Liver (tissue), 8 donors: ENCODE measurements at regions not wholly inside any gene's neighbourhood (a gene's known extent, or its start where the extent isn't known, plus 50 kb on each side); places are given as distances from the start of the nearest gene placed in this dataset.

Source experiments
- DNase-seq: peaks from one replicate; pipeline ENCODE4 v3.0.0-alpha.2; 2017; ENCODE audit warnings: low spot score
- H3K27ac ChIP-seq, 2 donors: one replicate each; pipeline ENCODE4 v1.7.0; 2013; ENCODE audit warnings: inconsistent platforms in 2 of 2, low read length in 2 of 2, control low read depth in 1 of 2, low read depth in 1 of 2, mild to moderate bottlenecking in 1 of 2
- H3K27me3 ChIP-seq, 4 donors: one replicate each; pipeline versions ENCODE4 v1.6.1 to v1.7.0; 2013; ENCODE audit warnings: low read length in 3 of 4, inconsistent platforms in 1 of 4, mild to moderate bottlenecking in 1 of 4, moderate library complexity in 1 of 4; ENCODE audit not compliant: control insufficient read depth in 4 of 4, insufficient read depth in 4 of 4
- H3K36me3 ChIP-seq, 4 donors: one replicate each; pipeline versions ENCODE4 v1.6.1 to v1.7.0; 2013; ENCODE audit warnings: low read length in 3 of 4, mild to moderate bottlenecking in 3 of 4, low read depth in 1 of 4, moderate library complexity in 1 of 4; ENCODE audit not compliant: control insufficient read depth in 4 of 4, insufficient read depth in 3 of 4
- H3K4me1 ChIP-seq, 4 donors: one replicate each; pipeline versions ENCODE4 v1.6.1 to v1.7.0; 2013; ENCODE audit warnings: low read length in 3 of 4, mild to moderate bottlenecking in 3 of 4, moderate library complexity in 1 of 4; ENCODE audit not compliant: control insufficient read depth in 4 of 4, insufficient read depth in 4 of 4
- H3K4me3 ChIP-seq, 3 donors: one replicate each; pipeline versions ENCODE4 v1.6.1 to v1.7.0; 2013; ENCODE audit warnings: low read length in 3 of 3, control low read depth in 1 of 3, low read depth in 1 of 3, mild to moderate bottlenecking in 1 of 3
- H3K9ac ChIP-seq, 2 donors: one replicate each; pipeline ENCODE4 v1.7.0; 2013; ENCODE audit warnings: low read length in 2 of 2, mild to moderate bottlenecking in 2 of 2, moderate library complexity in 2 of 2, control low read depth in 1 of 2, low read depth in 1 of 2
- H3K9me3 ChIP-seq, 4 donors: one replicate each; pipeline versions ENCODE4 v1.6.1 to v1.7.0; 2013; ENCODE audit warnings: low read length in 3 of 4; ENCODE audit not compliant: control insufficient read depth in 4 of 4
- ATF3 ChIP-seq: IDR thresholded peaks from 2 replicates; pipeline ENCODE4 v1.6.1; 2016; ENCODE audit warnings: antibody characterized with exemption
- CTCF ChIP-seq: fragments of 150-350 bp; IDR thresholded peaks from 2 replicates; pipeline ENCODE4 v1.5.1; 2017; ENCODE audit warnings: improper control_type of control experiment, low read depth, low read length; ENCODE audit not compliant: missing input control
- EGR1 ChIP-seq, 2 donors: IDR thresholded peaks; 2 replicates each; pipeline ENCODE4 v1.6.1; 2016 to 2018; ENCODE audit warnings: antibody characterized with exemption in 2 of 2, low read depth in 2 of 2
- FOXA1 ChIP-seq: IDR thresholded peaks from 2 replicates; pipeline ENCODE4 v1.6.1; 2016; ENCODE audit warnings: antibody characterized with exemption
- FOXA2 ChIP-seq: IDR thresholded peaks from 2 replicates; pipeline ENCODE4 v1.6.1; 2016; ENCODE audit warnings: antibody characterized with exemption
- GABPA ChIP-seq, 2 donors: IDR thresholded peaks in 1 of 2; conservative IDR thresholded peaks in 1 of 2; 2 replicates each; pipeline ENCODE4 v1.6.1; 2016; ENCODE audit warnings: antibody characterized with exemption in 2 of 2, mild to moderate bottlenecking in 1 of 2, moderate library complexity in 1 of 2
- HNF4A ChIP-seq, 2 donors: conservative IDR thresholded peaks; 2 replicates each; pipeline ENCODE4 v1.6.1; 2016; ENCODE audit warnings: antibody characterized with exemption in 2 of 2, mild to moderate bottlenecking in 2 of 2
- HNF4G ChIP-seq: IDR thresholded peaks from 2 replicates; pipeline ENCODE4 v1.6.1; 2016; ENCODE audit warnings: antibody characterized with exemption
- JUND ChIP-seq, 2 donors: IDR thresholded peaks; 2 replicates each; pipeline ENCODE4 v1.6.1; 2016; ENCODE audit warnings: antibody characterized with exemption in 2 of 2
- MAX ChIP-seq: IDR thresholded peaks from 2 replicates; pipeline ENCODE4 v1.6.1; 2016; ENCODE audit warnings: antibody characterized with exemption
- NR2F2 ChIP-seq: IDR thresholded peaks from 2 replicates; pipeline ENCODE4 v1.6.1; 2016; ENCODE audit warnings: antibody characterized with exemption
- RAD21 ChIP-seq, 2 donors: IDR thresholded peaks; 2 replicates each; pipeline ENCODE4 v1.6.1; 2016; ENCODE audit warnings: antibody characterized with exemption in 2 of 2, mild to moderate bottlenecking in 2 of 2
- REST ChIP-seq: IDR thresholded peaks from 2 replicates; pipeline ENCODE4 v1.6.1; 2016; ENCODE audit warnings: antibody characterized with exemption, mild to moderate bottlenecking
- RXRA ChIP-seq, 2 donors: IDR thresholded peaks; 2 replicates each; pipeline ENCODE4 v1.6.1; 2017 to 2018; ENCODE audit warnings: antibody characterized with exemption in 2 of 2, mild to moderate bottlenecking in 1 of 2
- SP1 ChIP-seq: IDR thresholded peaks from 2 replicates; pipeline ENCODE4 v1.6.1; 2018; ENCODE audit warnings: antibody characterized with exemption, mild to moderate bottlenecking
- TAF1 ChIP-seq: conservative IDR thresholded peaks from 2 replicates; pipeline ENCODE4 v1.6.1; 2016; ENCODE audit warnings: antibody characterized with exemption, mild to moderate bottlenecking
- YY1 ChIP-seq: IDR thresholded peaks from 2 replicates; pipeline ENCODE4 v1.6.1; 2016; ENCODE audit warnings: antibody characterized with exemption, mild to moderate bottlenecking
- ZBTB33 ChIP-seq: IDR thresholded peaks from 2 replicates; pipeline ENCODE4 v1.6.1; 2016; ENCODE audit warnings: antibody characterized with exemption
- WGBS: extraction: QIAGEN DNeasy Blood & Tissue Kit; methylation state at CpG from one replicate; pipeline ENCODE4 v1.1.7; 2013; 5-methylcytosine and 5-hydroxymethylcytosine counted together
- donor health status: healthy.
- donor health status: healthy.
- donor health status: healthy.
- donor health status: healthy.
- donor health status: healthy.

- WGBS, result 84% methylated on average over 1 of the region's 1 CpG
- no peaks in the 10 kb centered on the region for H3K4me1 ChIP-seq
- DNase-seq, result no peak
- H3K36me3 ChIP-seq, result no peaks in the 10 kb centered on the region
- H3K4me3 ChIP-seq, result no peak overlapping the region
- H3K27ac ChIP-seq, result no peak overlapping the region
- H3K9me3 ChIP-seq, result no peaks in the 10 kb centered on the region
- H3K27me3 ChIP-seq, result no peaks in the 10 kb centered on the region
- H3K9ac ChIP-seq, result no peak overlapping the region
- TF ChIP-seq GABPA (IDR thresholded peaks at IDR 0.05 in 1 of 2, conservative IDR thresholded peaks at IDR 0.05 in 1 of 2), result no peak
- no peak for TF ChIP-seq YY1
- no peak for TF ChIP-seq FOXA1
- TF ChIP-seq RAD21 (IDR thresholded peaks at IDR 0.05), result no peak
- TF ChIP-seq TAF1, result no peak
- TF ChIP-seq ZBTB33, result no peak
- TF ChIP-seq JUND (IDR thresholded peaks at IDR 0.05), result no peak
- TF ChIP-seq MAX, result no peak
- no peak for TF ChIP-seq HNF4G
- no peak for TF ChIP-seq CTCF
- TF ChIP-seq NR2F2, result no peak
- TF ChIP-seq SP1, result no peak
Observed at GRCh38 chr12:92439420-92439805, 263.4 kb upstream of the PLEKHG7 start.

GRCh38 chr12:92438641-92439419 is 264.0 kb upstream of the PLEKHG7 start:
- Histone ChIP-seq H3K27ac (no peak overlapping the region), H3K4me3 (no peak overlapping the region), H3K27me3 (no peaks in the 10 kb centered on the region), H3K9ac (no peak overlapping the region), H3K36me3 (no peaks in the 10 kb centered on the region), H3K9me3 (no peaks in the 10 kb centered on the region), H3K4me1 (no peaks in the 10 kb centered on the region)
- TF ChIP-seq HNF4G (no peak), SP1 (no peak), JUND (IDR thresholded peaks at IDR 0.05) (no peak), NR2F2 (no peak), TAF1 (no peak), EGR1 (IDR thresholded peaks at IDR 0.05; ENCODE audit: low read depth in 2 of 2) (no peak), MAX (no peak), FOXA2 (no peak), RXRA (IDR thresholded peaks at IDR 0.05) (no peak), CTCF (no peak), REST (no peak), YY1 (no peak), HNF4A (conservative IDR thresholded peaks at IDR 0.05) (no peak), ATF3 (no peak), RAD21 (IDR thresholded peaks at IDR 0.05) (no peak), FOXA1 (no peak), ZBTB33 (no peak)
- no peak for DNase-seq
- WGBS, result 95% methylated on average over 4 of the region's 4 CpGs
